Ecto neural progenitor cell (in vitro differentiated cells): ENCODE measurements at regions not wholly inside any gene's neighbourhood (a gene's known extent, or its start where the extent isn't known, plus 50 kb on each side); places are given as distances from the start of the nearest gene placed in this dataset.

Experiments
- DNase-seq: peaks from one replicate; pipeline ENCODE4 v3.0.0-alpha.2; 2018; ENCODE audit warnings: low spot score

GRCh38 chr20:11719153-11719552, 198.5 kb upstream of the BTBD3 start:
- no peak for DNase-seq

GRCh38 chr20:11721411-11721810, 196.3 kb upstream of the BTBD3 start:
- no peak for DNase-seq

DNA sequence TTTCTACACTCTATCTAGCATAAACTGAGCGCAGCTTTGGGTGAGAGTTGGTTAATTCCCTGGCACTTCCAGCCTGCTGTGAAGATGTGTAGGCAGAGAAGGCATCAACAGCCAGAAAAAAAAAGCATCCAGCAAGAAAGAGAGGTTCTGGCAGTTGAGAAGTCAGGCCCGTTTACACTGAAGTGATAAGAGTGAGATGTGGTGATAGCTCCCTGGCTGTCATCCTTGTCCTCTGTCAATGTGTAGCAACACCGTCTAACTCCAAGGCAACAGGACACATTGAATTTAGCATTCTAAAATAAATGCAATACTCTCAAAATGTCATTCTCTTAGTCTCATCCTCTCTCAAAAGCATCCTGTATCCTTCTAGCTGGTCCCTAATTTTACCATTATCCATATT, 193.6 kb upstream of the BTBD3 start:
- no peak for DNase-seq

- no peak for DNase-seq
Observed at GRCh38 chr20:11726026-11726425, 191.7 kb upstream of the BTBD3 start.

DNA sequence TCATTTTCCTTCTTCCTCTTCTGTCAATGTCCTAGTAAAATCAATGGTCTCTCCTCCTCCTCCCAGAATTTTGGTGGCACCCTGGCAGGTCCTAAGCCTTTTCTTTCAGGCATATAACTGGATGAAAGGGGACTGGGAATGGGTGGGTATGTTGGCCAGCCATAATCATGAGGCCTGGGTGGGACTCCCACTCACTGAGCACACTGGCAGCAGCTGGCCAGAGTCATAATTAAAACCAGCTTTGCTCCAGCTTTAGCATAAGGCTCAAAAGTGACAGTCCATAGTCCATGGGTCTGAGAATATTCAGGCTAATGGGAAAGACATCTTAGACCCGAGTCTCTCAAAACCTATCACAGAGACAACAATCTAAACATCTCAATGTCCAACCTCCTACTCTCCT, 190.0 kb upstream of the BTBD3 start:
- no peak for DNase-seq

DNA sequence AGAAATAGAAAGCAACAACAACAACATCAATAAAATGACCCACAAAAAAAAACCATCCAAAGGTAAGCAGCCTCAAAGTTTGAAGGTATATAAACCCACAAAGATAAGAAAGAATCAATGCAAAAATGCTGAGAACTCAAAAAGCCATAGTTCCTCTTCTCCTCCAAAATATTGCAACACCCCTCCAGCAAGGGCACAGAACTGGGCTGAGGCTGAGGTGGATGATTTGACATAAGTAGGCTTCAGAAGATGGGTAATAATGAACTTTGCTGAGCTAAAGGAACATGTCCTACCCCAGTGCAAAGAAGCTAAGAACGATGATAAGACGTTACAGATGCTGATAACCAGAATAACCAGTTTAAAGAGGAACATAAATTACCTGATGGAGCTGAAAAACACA, 188.8 kb upstream of the BTBD3 start:
- no peak for DNase-seq

GRCh38 chr20:11729806-11730205, 187.9 kb upstream of the BTBD3 start:
- no peak for DNase-seq

- DNase-seq: no peak
Observed at GRCh38 chr20:11734431-11734830, 183.3 kb upstream of the BTBD3 start.

GRCh38 chr20:11738852-11739251, 178.8 kb upstream of the BTBD3 start:
- no peak for DNase-seq

GRCh38 chr20:11740975-11741374, 176.7 kb upstream of the BTBD3 start:
- no peak for DNase-seq

- DNase-seq: no peak
Observed at GRCh38 chr20:11745145-11745544, 172.5 kb upstream of the BTBD3 start.

DNA sequence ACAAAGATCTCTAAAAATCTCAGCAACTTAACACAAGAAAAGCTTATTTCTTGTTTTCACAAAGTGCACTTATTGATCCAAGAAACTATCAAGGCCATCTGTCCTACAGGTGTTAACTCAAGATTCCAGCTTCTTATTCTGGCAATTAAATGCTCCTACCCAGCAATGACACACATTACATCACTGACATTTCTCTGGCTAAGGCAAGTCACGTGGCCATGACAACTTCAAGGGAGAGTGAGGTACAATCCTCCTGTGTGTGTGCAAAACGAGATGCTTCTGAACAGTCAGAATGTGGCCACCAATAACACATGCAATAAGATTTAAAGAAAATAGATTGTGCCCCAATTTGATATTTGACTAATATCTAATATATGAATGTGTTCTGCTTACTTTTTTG, 169.3 kb upstream of the BTBD3 start:
- DNase-seq: no peak

DNA sequence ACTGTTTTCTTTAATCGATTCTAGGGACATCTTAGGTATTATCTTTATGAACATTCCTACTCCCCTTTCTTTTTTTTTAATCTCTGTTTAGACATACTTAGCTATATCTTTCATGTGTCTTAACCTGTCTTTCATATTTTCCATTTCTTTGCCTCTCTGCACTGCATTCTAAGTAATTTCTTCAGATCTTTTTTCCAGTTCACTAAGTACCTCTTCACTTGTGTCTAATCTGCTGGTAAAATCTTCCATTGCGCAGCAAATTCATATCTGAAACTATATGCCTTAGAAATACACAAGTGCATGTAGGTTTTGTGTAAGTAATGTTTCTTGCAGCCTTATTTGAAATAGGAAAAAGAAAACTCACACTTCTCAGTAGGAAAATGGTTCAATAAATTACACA, 165.4 kb upstream of the BTBD3 start:
- no peak for DNase-seq

GRCh38 chr20:11753155-11753554, 164.5 kb upstream of the BTBD3 start:
- no peak for DNase-seq

DNA sequence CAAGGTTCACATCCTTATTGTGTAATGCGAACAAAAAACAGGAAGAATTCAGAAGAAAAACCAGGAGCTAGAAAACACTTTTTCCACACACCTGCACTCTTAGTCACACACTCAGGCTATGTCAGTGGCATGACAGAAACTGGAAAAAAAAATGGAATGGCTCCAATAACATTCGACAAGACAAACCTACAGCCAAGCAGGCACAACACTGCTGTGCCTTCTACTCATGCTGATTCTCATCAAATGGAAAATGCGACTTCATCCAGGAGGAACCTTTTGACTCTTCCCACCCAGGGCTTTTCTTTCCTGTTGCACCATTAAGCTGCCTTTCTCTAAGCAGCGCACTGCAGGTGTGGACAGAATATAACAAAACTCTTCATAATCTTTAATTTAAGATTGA, 163.2 kb upstream of the BTBD3 start:
- DNase-seq: no peak

GRCh38 chr20:11755071-11755841, 162.4 kb upstream of the BTBD3 start:
- DNase-seq: no peak

GRCh38 chr20:11761497-11761896, 156.2 kb upstream of the BTBD3 start:
- no peak for DNase-seq

GRCh38 chr20:11766961-11767360, 150.7 kb upstream of the BTBD3 start:
- DNase-seq: no peak

GRCh38 chr20:11769825-11770224, 147.9 kb upstream of the BTBD3 start:
- no peak for DNase-seq

DNA sequence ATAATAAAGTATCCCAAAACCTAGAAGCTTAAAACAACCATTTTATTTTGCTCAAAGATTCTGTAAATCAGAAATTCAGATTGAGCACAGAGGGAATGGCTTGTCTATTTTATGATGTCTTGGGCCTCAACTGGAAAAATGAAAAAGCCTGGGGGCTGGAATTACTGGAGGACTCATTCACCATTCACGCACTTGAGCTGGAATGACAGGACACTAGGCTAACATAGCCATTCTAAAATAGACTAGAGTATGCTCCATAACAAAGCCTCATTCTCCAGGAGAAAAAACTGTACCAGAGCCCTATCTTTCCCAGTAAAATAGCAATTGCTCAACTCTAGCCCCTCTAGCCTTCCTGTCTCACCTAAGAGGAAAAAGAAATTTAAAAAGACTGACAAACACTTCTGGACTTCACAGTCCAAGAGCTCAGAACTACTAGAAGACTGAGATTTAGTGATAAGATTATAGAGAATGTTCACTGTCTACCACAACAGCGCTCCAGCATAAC, 145.4 kb upstream of the BTBD3 start:
- DNase-seq: no peak

- DNase-seq: no peak
Observed at GRCh38 chr20:11776687-11777086, 141.0 kb upstream of the BTBD3 start.

GRCh38 chr20:11777387-11778205, 140.1 kb upstream of the BTBD3 start:
- no peak for DNase-seq

- no peak for DNase-seq
Observed at GRCh38 chr20:11778206-11778570, 139.5 kb upstream of the BTBD3 start.
